Stomach (tissue), 8 donors: ENCODE measurements at regions not wholly inside any gene's neighbourhood (a gene's known extent, or its start where the extent isn't known, plus 50 kb on each side); places are given as distances from the start of the nearest gene placed in this dataset.

Source experiments
- DNase-seq, 2 donors: peaks; one replicate each; pipeline versions ENCODE4 v3.0.0 to v3.0.0-alpha.2; 2013 to 2019
- H3K27ac ChIP-seq, 5 donors: fragments of 200-600 bp in 4 of 5; sonication (generic) in 4 of 5; one replicate each; pipeline ENCODE4 v1.5.1; 2013 to 2019; ENCODE audit warnings: mild to moderate bottlenecking in 1 of 5, moderate library complexity in 1 of 5
- H3K27me3 ChIP-seq, 3 donors: fragments of 200-600 bp; sonication (generic); one replicate each; pipeline ENCODE4 v1.5.1; 2017 to 2019; ENCODE audit warnings: mixed run types in 1 of 3
- H3K36me3 ChIP-seq, 4 donors: fragments of 200-600 bp; sonication (generic); 1 replicate in 3 of 4; 2 replicates in 1 of 4; pipeline ENCODE4 v1.5.1; 2016 to 2019
- H3K4me1 ChIP-seq, 4 donors: fragments of 200-600 bp; sonication (generic); one replicate each; pipeline ENCODE4 v1.5.1; 2016 to 2019
- H3K4me3 ChIP-seq, 4 donors: fragments of 200-600 bp; sonication (generic) in 3 of 4; one replicate each; pipeline ENCODE4 v1.5.1; 2016 to 2019; ENCODE audit warnings: mild to moderate bottlenecking in 1 of 4
- H3K9me3 ChIP-seq, 4 donors: fragments of 200-600 bp; sonication (generic); one replicate each; pipeline ENCODE4 v1.5.1; 2016 to 2019
- CTCF ChIP-seq, 7 experiments: fragments of 450-650 bp in 4 of 7; fragments of 200-600 bp in 3 of 7; sonication (generic) in 3 of 7; IDR thresholded peaks; one replicate each; pipeline ENCODE4 v1.5.1; 2016 to 2019; ENCODE audit warnings: antibody characterized with exemption in 7 of 7, control low read depth in 2 of 7, mild to moderate bottlenecking in 1 of 7
- EP300 ChIP-seq: sonication (generic); formaldehyde crosslinking; IDR thresholded peaks from one replicate; pipeline ENCODE4 v1.6.1; 2017; ENCODE audit warnings: antibody characterized with exemption
- POLR2A ChIP-seq, 4 donors: fragments of 450-650 bp; IDR thresholded peaks; one replicate each; pipeline ENCODE4 v1.6.1; 2016; ENCODE audit warnings: antibody characterized with exemption in 4 of 4, control low read depth in 2 of 4, mild to moderate bottlenecking in 1 of 4, moderate library complexity in 1 of 4
- POLR2AphosphoS5 ChIP-seq, 3 donors: sonication (generic); formaldehyde crosslinking; IDR thresholded peaks; one replicate each; pipeline ENCODE4 v1.6.1; 2016; ENCODE audit warnings: antibody characterized with exemption in 3 of 3
- WGBS, 5 donors: extraction: QIAGEN DNeasy Blood & Tissue Kit in 3 of 5; methylation state at CpG; one replicate each; pipeline versions ENCODE4 v1.1.5 to v1.1.7; 2013 to 2018; 5-methylcytosine and 5-hydroxymethylcytosine counted together
- intact Hi-C: fragments of 100-400 bp; cut with DNase I; formaldehyde crosslinking; loops from one replicate; pipeline ENCODE4 v1.15.1; 2023; ENCODE audit warnings: low total_unique reads
- donor health status: healthy with polysubstance abuse.
- donor health status: Bipolar disorder and iron deficiency.
- donor health status: healthy.

GRCh38 chr4:181656748-181657147 lies 586.5 kb upstream of the TENM3 start:
- Histone ChIP-seq H3K9me3 (peaks cover 0 to 6% (median 0%) of the 10 kb centered on the region in 4 donors), H3K4me3 (no peak overlapping the region), H3K36me3 (no peaks in the 10 kb centered on the region), H3K27me3 (no peaks in the 10 kb centered on the region), H3K4me1 (no peaks in the 10 kb centered on the region), H3K27ac (no peak overlapping the region)
- intact Hi-C loops = no loop called here
- TF ChIP-seq EP300 (no peak), POLR2A (IDR thresholded peaks at IDR 0.05) (no peak), CTCF (IDR thresholded peaks at IDR 0.05) (no peak), POLR2AphosphoS5 (IDR thresholded peaks at IDR 0.05) (no peak)
- no peak for DNase-seq
- 90 to 94% (median 93%) methylated on average over 5 of the region's 5 CpGs for WGBS, 5 donors

- 65 to 72% (median 71%) methylated on average over 3 of the region's 3 CpGs for WGBS, 5 donors
- no peaks in the 10 kb centered on the region for H3K27me3 ChIP-seq
- DNase-seq = no peak
- TF ChIP-seq EP300 (no peak), POLR2AphosphoS5 (IDR thresholded peaks at IDR 0.05) (no peak), POLR2A (IDR thresholded peaks at IDR 0.05) (no peak), CTCF (IDR thresholded peaks at IDR 0.05) (no peak)
- no peak overlapping the region for H3K4me3 ChIP-seq
- intact Hi-C loops = no loop called here
- H3K36me3 ChIP-seq = no peaks in the 10 kb centered on the region
- no peak overlapping the region for H3K27ac ChIP-seq
- H3K9me3 ChIP-seq = peaks cover 0 to 6% (median 0%) of the 10 kb centered on the region in 4 donors
- peaks cover 0 to 7% (median 0%) of the 10 kb centered on the region in 4 donors for H3K4me1 ChIP-seq
These were observed 584.0 kb upstream of the TENM3 start for GRCh38 chr4:181659202-181659601.

- intact Hi-C loops = no loop called here
- 49 to 63% (median 55%) methylated on average over 6 of the region's 6 CpGs for WGBS, 5 donors
- no peak for DNase-seq
- TF ChIP-seq CTCF (IDR thresholded peaks at IDR 0.05) (no peak), EP300 (no peak), POLR2A (IDR thresholded peaks at IDR 0.05) (no peak), POLR2AphosphoS5 (IDR thresholded peaks at IDR 0.05) (no peak)
- no peaks in the 10 kb centered on the region for H3K36me3 ChIP-seq
- H3K27ac ChIP-seq = no peak overlapping the region
- H3K4me1 ChIP-seq = peaks cover 0 to 7% (median 0%) of the 10 kb centered on the region in 4 donors
- H3K9me3 ChIP-seq = peaks cover 0 to 6% (median 0%) of the 10 kb centered on the region in 4 donors
- no peak overlapping the region for H3K4me3 ChIP-seq
- no peaks in the 10 kb centered on the region for H3K27me3 ChIP-seq
These were observed 583.3 kb upstream of the TENM3 start for GRCh38 chr4:181659876-181660275.

DNA sequence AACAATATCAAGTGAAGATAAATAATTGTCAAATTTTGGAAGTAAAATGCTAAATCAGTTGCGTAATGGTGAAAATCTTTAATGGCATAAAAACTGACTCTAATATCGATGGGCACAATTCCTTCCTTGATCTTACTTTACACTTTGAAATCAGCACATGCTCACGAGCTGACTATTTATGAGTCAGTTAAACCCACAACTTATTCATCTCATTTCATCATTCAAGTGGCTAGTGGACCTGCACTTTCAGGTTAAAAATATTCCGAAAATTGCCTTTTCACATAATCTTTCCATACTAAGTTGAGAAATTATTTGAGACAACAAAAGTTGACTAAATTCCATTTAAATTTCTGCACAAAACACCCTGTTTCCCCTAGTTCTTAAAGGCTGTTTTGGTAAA lies 582.1 kb upstream of the TENM3 start:
- H3K27me3 ChIP-seq = no peaks in the 10 kb centered on the region
- 74 to 89% (median 82%) methylated on average over 4 of the region's 4 CpGs for WGBS, 5 donors
- peaks cover 0 to 7% (median 0%) of the 10 kb centered on the region in 4 donors for H3K4me1 ChIP-seq
- no peak for TF ChIP-seq POLR2AphosphoS5 (IDR thresholded peaks at IDR 0.05)
- no peak for TF ChIP-seq EP300
- no peak for TF ChIP-seq POLR2A (IDR thresholded peaks at IDR 0.05)
- no peak for TF ChIP-seq CTCF (IDR thresholded peaks at IDR 0.05)
- intact Hi-C loops = no loop called here
- H3K27ac ChIP-seq = no peak overlapping the region
- H3K9me3 ChIP-seq = no peaks in the 10 kb centered on the region
- DNase-seq = no peak
- H3K4me3 ChIP-seq = no peak overlapping the region
- H3K36me3 ChIP-seq = no peaks in the 10 kb centered on the region
